ENCODE measurements at regions not wholly inside any gene's neighbourhood (a gene's known extent, or its start where the extent isn't known, plus 50 kb on each side); places are given as distances from the start of the nearest gene placed in this dataset.

DNA sequence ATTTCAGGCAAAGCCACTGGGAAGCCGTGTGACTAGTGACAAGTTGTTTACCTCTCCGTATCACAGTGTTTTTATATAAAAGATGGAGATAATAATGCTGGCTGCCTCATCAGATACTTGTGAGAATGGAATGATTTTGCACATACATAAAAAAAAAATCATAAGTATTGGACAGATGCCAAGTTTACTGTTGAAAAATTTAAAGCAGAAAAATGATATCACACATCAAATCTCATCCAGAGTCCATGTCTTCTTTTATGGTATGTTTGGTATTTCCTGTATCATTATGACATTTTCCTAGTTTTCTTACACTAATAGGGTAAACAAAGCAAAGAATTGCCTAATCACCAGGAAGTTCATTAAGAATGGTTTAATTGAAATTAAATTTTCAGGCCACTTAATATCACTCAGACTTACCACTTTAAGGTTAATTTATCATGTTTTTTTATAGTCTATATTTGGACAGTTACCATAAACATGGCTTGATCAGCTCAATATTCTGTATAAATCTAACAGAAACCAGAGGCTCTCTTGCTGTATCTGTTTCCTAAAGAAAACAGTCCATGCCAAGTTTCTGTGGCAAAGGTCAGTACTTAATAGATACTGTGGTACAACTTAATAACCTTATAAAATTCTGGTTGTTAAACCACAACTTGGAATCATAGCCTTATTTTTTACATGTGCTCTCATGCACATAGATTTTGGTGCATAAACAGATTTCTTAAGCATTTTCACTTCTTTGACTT lies 656.5 kb upstream of the RIOK2 start:
- DNase-seq (ENCODE audit: insufficient read length) (no peak), FAIRE-seq (no peak)
- TF ChIP-seq POLR2A (IDR thresholded peaks at IDR 0.05; ENCODE audit: low read depth, low read length) (no peak), POLR2AphosphoS5 (IDR thresholded peaks at IDR 0.05; ENCODE audit: low read depth, low read length) (no peak), TAF1 (IDR thresholded peaks at IDR 0.05; ENCODE audit: borderline replicate concordance, low read depth, low read length) (no peak)

DNA sequence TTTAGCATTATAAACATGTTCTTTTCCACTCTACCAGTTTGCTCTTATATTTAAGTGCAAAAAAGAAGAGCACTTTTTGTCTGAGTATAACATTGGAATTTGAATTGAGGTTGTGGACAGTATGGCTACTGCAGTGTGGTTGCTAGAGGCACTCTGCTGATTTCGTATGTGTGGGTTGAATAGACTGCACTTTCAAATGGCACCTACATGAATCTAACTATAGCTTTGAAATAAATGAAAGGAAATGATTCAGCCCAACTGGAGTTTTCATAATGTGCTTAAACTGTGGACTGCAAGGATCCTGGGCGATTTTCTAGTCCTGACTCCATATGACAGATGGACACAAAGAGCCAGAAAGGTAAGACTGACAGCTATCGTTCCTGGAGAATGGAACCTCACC lies 657.6 kb upstream of the RIOK2 start:
- TF ChIP-seq POLR2AphosphoS5 (IDR thresholded peaks at IDR 0.05; ENCODE audit: low read depth, low read length): no peak
- no peak for TF ChIP-seq TAF1 (IDR thresholded peaks at IDR 0.05; ENCODE audit: borderline replicate concordance, low read depth, low read length)
- no peak for TF ChIP-seq POLR2A (IDR thresholded peaks at IDR 0.05; ENCODE audit: low read depth, low read length)
- FAIRE-seq (no peak), DNase-seq (ENCODE audit: insufficient read length) (no peak)

DNA sequence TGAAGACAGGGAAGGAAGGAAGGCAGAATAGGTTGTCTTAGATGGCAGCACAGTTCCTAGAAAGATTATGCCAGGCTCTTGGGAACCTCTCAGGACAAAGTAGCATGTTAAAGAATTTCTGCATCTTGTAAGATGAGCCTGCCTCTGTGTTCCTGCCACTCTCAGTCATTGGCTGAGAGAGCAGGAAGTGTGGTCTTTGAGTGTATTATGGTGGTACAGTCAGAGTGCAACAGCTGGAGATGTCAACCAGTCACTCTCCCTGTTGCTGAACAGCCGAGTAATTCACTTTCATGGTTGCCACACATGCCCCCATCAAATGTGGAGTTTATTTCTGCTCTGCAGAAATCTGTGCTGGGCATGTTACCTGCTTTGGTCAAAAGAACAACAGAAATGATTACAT lies 659.6 kb upstream of the RIOK2 start:
- no peak for DNase-seq (ENCODE audit: insufficient read length)
- no peak for FAIRE-seq
- TF ChIP-seq POLR2AphosphoS5 (IDR thresholded peaks at IDR 0.05; ENCODE audit: low read depth, low read length) (no peak), TAF1 (IDR thresholded peaks at IDR 0.05; ENCODE audit: borderline replicate concordance, low read depth, low read length) (no peak), POLR2A (IDR thresholded peaks at IDR 0.05; ENCODE audit: low read depth, low read length) (no peak)

DNA sequence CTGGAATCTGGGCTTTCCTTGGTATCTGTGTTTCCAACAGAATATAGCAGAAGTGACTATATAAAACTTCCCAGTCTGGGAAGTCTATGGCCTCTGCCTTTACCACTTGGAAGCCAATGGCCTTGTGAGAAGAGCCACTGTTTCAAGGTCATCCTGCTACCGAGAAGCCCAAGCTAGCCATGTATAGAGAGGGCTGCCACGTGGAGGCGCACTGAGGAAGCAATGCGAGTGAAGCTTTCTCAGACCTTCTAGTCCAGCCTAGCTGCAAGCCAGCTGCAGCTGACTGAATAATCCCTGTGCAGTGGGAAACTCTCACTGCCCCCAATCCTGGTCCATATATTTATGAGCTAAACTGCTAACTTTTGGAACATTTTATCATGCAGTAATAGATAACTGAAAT lies 661.8 kb upstream of the RIOK2 start:
- DNase-seq (ENCODE audit: insufficient read length) (no peak), FAIRE-seq (no peak)
- TF ChIP-seq POLR2AphosphoS5 (IDR thresholded peaks at IDR 0.05; ENCODE audit: low read depth, low read length) (no peak), TAF1 (IDR thresholded peaks at IDR 0.05; ENCODE audit: borderline replicate concordance, low read depth, low read length) (no peak), POLR2A (IDR thresholded peaks at IDR 0.05; ENCODE audit: low read depth, low read length) (no peak)

DNA sequence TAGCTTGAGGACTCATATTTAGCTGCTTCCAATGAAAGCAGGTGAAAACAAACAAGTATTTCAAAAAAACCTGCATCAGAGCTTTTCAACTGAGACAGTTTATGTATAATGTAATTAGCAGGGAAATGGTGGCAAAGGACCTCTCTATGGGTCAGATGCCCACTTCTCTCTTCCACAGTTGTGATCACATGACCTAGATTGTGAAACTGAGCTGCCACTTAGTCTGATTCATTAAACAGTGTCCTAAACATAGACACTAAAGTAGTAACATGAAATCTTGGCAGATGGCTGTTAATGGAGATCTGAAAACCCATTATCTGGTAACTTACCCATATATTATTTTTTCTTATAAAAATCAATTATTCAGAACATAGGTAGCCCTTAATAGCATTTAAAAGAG lies 663.6 kb upstream of the RIOK2 start:
- FAIRE-seq (no peak), DNase-seq (ENCODE audit: insufficient read length) (no peak)
- TF ChIP-seq POLR2AphosphoS5 (IDR thresholded peaks at IDR 0.05; ENCODE audit: low read depth, low read length) (no peak), TAF1 (IDR thresholded peaks at IDR 0.05; ENCODE audit: borderline replicate concordance, low read depth, low read length) (no peak), POLR2A (IDR thresholded peaks at IDR 0.05; ENCODE audit: low read depth, low read length) (no peak)

DNA sequence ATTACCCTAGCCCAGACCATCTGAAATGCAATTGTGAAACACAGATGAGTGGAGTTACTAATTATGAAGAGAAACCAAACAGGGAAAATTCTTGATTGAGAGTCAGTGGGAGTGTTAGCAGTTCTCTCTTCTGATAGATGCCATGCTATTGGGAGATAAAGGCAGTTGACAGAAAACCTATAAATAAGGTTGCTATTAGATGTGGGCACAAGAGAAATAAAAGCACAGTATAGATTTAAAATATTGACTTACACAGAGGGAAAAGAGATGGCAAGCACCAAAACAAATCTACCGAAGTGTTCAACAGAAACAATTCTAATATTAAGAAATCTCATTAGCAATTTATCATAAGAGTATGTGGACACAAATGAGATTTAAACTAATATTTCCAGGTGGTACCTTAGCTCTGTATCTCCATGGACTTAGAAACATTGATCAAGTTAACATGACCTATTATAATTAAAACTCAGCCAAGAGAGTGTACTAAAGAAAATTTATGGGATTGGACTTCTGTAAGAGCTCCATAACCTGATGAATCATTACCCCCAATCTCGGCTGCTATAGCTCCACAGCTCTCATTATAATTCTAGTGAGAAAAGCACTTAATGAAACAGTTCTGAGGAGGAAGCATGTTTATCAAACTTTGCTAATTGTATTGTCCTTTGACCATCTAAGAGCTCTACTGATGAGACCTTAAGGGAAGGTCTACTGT lies 665.0 kb upstream of the RIOK2 start:
- no peak for TF ChIP-seq POLR2AphosphoS5 (IDR thresholded peaks at IDR 0.05; ENCODE audit: low read depth, low read length)
- TF ChIP-seq POLR2A (IDR thresholded peaks at IDR 0.05; ENCODE audit: low read depth, low read length): no peak
- no peak for TF ChIP-seq TAF1 (IDR thresholded peaks at IDR 0.05; ENCODE audit: borderline replicate concordance, low read depth, low read length)

DNA sequence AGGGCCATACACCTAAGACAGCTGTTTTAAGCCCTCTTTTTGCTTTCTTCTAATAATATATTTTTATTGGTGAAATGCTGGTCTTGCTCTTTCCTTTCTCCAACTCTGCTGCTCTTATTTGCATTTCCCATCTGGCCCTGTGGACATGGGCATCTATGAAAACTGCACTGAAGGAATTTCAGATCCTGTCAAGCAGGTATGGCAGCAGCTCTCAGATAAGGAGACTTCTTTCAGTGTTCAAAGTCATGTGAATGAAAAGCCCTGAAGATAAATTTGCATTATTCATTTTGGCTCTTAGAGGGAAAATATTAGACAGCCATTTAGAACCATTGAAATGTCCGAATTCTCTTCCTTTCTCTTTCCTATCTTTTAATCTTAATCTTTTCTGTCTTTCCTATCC lies 668.0 kb upstream of the RIOK2 start:
- FAIRE-seq (no peak), DNase-seq (ENCODE audit: insufficient read length) (no peak)
- no peak for TF ChIP-seq POLR2A (IDR thresholded peaks at IDR 0.05; ENCODE audit: low read depth, low read length)
- TF ChIP-seq TAF1 (IDR thresholded peaks at IDR 0.05; ENCODE audit: borderline replicate concordance, low read depth, low read length): no peak
- TF ChIP-seq POLR2AphosphoS5 (IDR thresholded peaks at IDR 0.05; ENCODE audit: low read depth, low read length): no peak

More for the DNA sequence above, 665.0 kb upstream of the RIOK2 start:
- no peak for FAIRE-seq
- DNase-seq (ENCODE audit: insufficient read length): no peak

DNA sequence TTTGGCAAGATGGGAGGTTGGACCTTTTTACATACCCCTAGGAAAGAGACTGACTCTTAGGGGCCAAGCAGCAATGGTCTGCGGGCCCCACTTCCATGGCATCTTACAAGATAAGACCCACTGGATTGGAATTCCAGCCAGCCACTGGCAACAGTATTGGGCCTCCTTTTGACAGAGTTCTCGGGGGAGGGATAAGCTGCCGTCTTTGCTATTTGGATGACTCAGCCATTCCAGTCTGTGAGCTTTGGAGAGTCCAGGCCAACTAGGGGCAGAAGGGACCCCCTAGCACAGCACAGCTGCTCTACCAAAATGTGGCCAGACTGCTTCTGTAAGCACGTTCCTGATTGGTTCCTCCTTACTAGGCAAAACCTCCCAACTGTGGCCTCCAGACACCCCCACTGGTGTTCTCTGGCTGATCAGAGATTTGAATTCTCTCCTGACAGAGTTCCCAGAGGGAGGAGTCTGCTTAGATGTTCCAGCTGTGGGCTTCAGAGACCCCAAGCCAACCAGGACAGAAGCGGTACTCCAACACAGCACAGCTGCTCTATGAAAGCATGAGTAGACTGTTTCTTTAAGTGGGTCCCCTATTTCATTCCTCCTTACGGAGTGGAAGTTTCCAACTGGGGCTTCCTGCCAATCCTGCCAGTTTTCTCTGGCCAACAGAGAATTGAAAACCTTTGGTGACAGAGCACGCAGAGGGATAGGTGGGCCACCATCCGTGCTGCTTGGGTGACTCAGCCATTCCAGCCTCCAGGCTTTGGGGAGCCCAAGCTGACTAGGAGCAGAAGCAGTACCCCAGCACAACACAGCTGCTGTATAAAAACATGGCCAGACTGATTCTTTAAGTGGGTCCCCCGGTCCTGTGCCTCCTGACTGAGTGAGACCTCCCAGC lies 672.1 kb upstream of the RIOK2 start:
- no peak for DNase-seq (ENCODE audit: insufficient read length)
- TF ChIP-seq TAF1 (IDR thresholded peaks at IDR 0.05; ENCODE audit: borderline replicate concordance, low read depth, low read length) (no peak), POLR2A (IDR thresholded peaks at IDR 0.05; ENCODE audit: low read depth, low read length) (no peak), POLR2AphosphoS5 (IDR thresholded peaks at IDR 0.05; ENCODE audit: low read depth, low read length) (no peak)
- no peak for FAIRE-seq

DNA sequence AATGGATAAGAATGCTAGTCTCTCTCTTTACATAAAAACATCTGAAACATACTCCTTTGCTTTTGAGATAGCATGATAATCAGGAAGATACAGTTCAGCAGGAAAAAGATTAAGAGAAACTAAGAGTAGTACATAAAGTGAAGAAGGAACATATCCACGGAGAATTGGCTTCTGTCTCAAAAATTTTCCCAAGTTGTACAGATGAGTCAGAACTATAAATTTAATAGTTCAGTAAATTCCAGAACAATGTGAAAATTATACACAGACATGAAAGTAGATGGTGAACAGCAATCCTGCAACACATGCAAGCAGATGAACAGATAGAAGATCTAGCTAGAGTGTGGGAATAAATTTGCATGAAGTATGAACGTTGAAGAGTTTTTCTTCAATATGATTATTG lies 691.4 kb upstream of the RIOK2 start:
- TF ChIP-seq TAF1 (IDR thresholded peaks at IDR 0.05; ENCODE audit: borderline replicate concordance, low read depth, low read length): no peak
- TF ChIP-seq POLR2A (IDR thresholded peaks at IDR 0.05; ENCODE audit: low read depth, low read length): no peak
- no peak for TF ChIP-seq POLR2AphosphoS5 (IDR thresholded peaks at IDR 0.05; ENCODE audit: low read depth, low read length)
- FAIRE-seq (no peak), DNase-seq (ENCODE audit: insufficient read length) (no peak)

DNA sequence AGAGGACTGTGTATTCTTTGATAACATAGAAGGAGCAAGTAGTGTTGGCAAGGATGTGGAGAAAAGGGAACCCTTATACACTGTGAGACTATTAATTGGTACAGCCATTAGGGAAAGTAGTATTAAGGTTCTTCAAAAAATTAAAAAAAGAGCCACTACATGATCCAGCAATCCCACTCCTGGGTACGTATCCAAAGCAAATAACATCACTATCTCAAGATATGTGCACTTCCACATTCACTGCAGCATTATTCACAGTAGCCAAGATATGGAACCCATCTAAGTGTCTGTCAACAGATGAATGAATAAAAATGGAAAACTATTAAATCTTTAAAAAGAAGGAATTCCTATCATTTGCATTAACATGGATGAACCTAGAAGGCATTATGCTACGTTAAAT lies 693.2 kb upstream of the RIOK2 start:
- FAIRE-seq (no peak), DNase-seq (ENCODE audit: insufficient read length) (no peak)

DNA sequence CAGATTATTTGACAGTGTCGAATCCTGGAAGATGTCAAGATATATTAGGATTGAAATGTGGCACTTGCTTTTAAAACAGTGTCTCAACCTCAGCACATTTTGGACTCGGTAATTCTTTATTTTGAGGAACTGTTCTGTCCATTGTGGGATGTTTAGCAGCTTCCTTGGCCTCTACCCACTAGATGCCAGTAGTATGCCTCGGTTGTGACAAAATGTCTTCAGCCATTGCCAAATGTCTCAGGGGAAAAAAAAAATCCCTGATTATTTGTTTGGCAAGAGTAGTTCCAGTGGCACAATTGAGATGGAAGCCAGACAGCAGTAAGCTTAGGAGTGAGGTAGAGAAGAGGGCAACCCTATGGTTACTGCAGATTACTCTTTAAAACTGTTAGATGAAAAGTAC lies 694.5 kb upstream of the RIOK2 start:
- DNase-seq (ENCODE audit: insufficient read length): no peak
- TF ChIP-seq POLR2A (IDR thresholded peaks at IDR 0.05; ENCODE audit: low read depth, low read length) (no peak), TAF1 (IDR thresholded peaks at IDR 0.05; ENCODE audit: borderline replicate concordance, low read depth, low read length) (no peak)
- FAIRE-seq: no peak

More for the DNA sequence above, 693.2 kb upstream of the RIOK2 start:
- TF ChIP-seq POLR2AphosphoS5 (IDR thresholded peaks at IDR 0.05; ENCODE audit: low read depth, low read length): no peak
- TF ChIP-seq TAF1 (IDR thresholded peaks at IDR 0.05; ENCODE audit: borderline replicate concordance, low read depth, low read length): no peak
- TF ChIP-seq POLR2A (IDR thresholded peaks at IDR 0.05; ENCODE audit: low read depth, low read length): no peak

Measured in GM12892 (cell line).